GM12891 (cell line): ENCODE measurements at regions not wholly inside any gene's neighbourhood (a gene's known extent, or its start where the extent isn't known, plus 50 kb on each side); places are given as distances from the start of the nearest gene placed in this dataset.

Experiments
- POLR2A ChIP-seq: IDR thresholded peaks from 2 replicates; pipeline ENCODE4 v1.6.1; 2011; ENCODE audit warnings: low read depth, low read length, control low read depth
- POLR2AphosphoS5 ChIP-seq: IDR thresholded peaks from 2 replicates; pipeline ENCODE4 v1.6.1; 2011; ENCODE audit warnings: low read depth, low read length, control low read depth

- TF ChIP-seq POLR2A (no peak), POLR2AphosphoS5 (no peak)
These were observed 808.7 kb upstream of the CDH10 start for GRCh38 chr5:25453500-25453899.
